Fibroblast of lung (primary cell): ENCODE measurements at regions not wholly inside any gene's neighbourhood (a gene's known extent, or its start where the extent isn't known, plus 50 kb on each side); places are given as distances from the start of the nearest gene placed in this dataset.

Experiments used
- DNase-seq, 2 donors: peaks; one replicate each; pipeline versions ENCODE4 v3.0.0 to v3.0.0-alpha.2; 2010; ENCODE audit warnings: low read depth in 2 of 2
- H2AFZ ChIP-seq: 2 replicates; pipeline ENCODE4 v1.5.1; 2012; ENCODE audit warnings: low read length, control low read depth, inconsistent platforms
- H3K27ac ChIP-seq: 2 replicates; pipeline ENCODE4 v1.5.1; 2011; ENCODE audit warnings: low read length, control low read depth; ENCODE audit not compliant: insufficient read depth
- H3K27me3 ChIP-seq: 2 replicates; pipeline ENCODE4 v1.5.1; 2011; ENCODE audit warnings: mild to moderate bottlenecking, low read length; ENCODE audit not compliant: control insufficient read depth, insufficient read depth
- H3K36me3 ChIP-seq: 2 replicates; pipeline ENCODE4 v1.5.1; 2011; ENCODE audit warnings: low read length; ENCODE audit not compliant: control insufficient read depth, insufficient read depth
- H3K4me1 ChIP-seq: 2 replicates; pipeline ENCODE4 v1.5.1; 2011; ENCODE audit warnings: low read length; ENCODE audit not compliant: control insufficient read depth, insufficient read depth; ENCODE audit errors: extremely low read depth
- H3K4me2 ChIP-seq: 2 replicates; pipeline ENCODE4 v1.5.1; 2011; ENCODE audit warnings: low read length, control low read depth; ENCODE audit not compliant: insufficient read depth; ENCODE audit errors: extremely low read depth
- H3K4me3 ChIP-seq, 4 experiments: fragments of 200-600 bp in 1 of 4; sonication (generic) in 1 of 4; replicated peaks in 1 of 4; 2 replicates each; pipeline ENCODE4 v1.5.1; 2011 to 2016; ENCODE audit warnings: low read length in 4 of 4, low read depth in 3 of 4, mild to moderate bottlenecking in 3 of 4, control low read depth in 2 of 4, inconsistent platforms in 1 of 4, mixed read lengths in 1 of 4; ENCODE audit not compliant: insufficient read depth in 1 of 4; ENCODE audit errors: control extremely low read depth in 1 of 4
- H3K79me2 ChIP-seq: 2 replicates; pipeline ENCODE4 v1.5.1; 2012; ENCODE audit warnings: mild to moderate bottlenecking, low read length, inconsistent platforms; ENCODE audit not compliant: control insufficient read depth, insufficient read depth
- H3K9ac ChIP-seq: 2 replicates; pipeline ENCODE4 v1.5.1; 2011; ENCODE audit warnings: mild to moderate bottlenecking, low read length, control low read depth; ENCODE audit not compliant: insufficient read depth
- H3K9me3 ChIP-seq: 2 replicates; pipeline ENCODE4 v1.5.1; 2012; ENCODE audit warnings: low read depth, low read length; ENCODE audit not compliant: control insufficient read depth, insufficient read depth
- H4K20me1 ChIP-seq: 2 replicates; pipeline ENCODE4 v1.5.1; 2011; ENCODE audit warnings: low read length; ENCODE audit not compliant: control insufficient read depth, insufficient read depth; ENCODE audit errors: extremely low read depth
- CTCF ChIP-seq, 2 donors: IDR thresholded peaks in 1 of 2; conservative IDR thresholded peaks in 1 of 2; 1 replicate in 1 of 2; 2 replicates in 1 of 2; pipeline ENCODE4 v1.5.1; 2011 to 2012; ENCODE audit warnings: low read length in 2 of 2, control low read depth in 1 of 2, inconsistent platforms in 1 of 2, low read depth in 1 of 2, mild to moderate bottlenecking in 1 of 2
- EZH2 ChIP-seq: IDR thresholded peaks from 2 replicates; pipeline ENCODE4 v1.5.1; 2012; ENCODE audit warnings: low read length, control low read depth, mild to moderate bottlenecking; ENCODE audit errors: missing control alignments

- H4K20me1 ChIP-seq = no peaks in the 10 kb centered on the region
- no peaks in the 10 kb centered on the region for H3K9me3 ChIP-seq
- H3K4me2 ChIP-seq = no peak overlapping the region
- H2AFZ ChIP-seq = no peak overlapping the region
- TF ChIP-seq EZH2 = no peak
- no peak for TF ChIP-seq CTCF (conservative IDR thresholded peaks at IDR 0.05 in 1 of 2, IDR thresholded peaks at IDR 0.05 in 1 of 2; ENCODE audit: low read depth in 1 of 2, low read length in 2 of 2)
- no peak overlapping the region for H3K4me3 ChIP-seq
- H3K79me2 ChIP-seq = no peaks in the 10 kb centered on the region
- H3K27ac ChIP-seq = no peak overlapping the region
- H3K9ac ChIP-seq = no peak overlapping the region
- DNase-seq = no peak
- no peaks in the 10 kb centered on the region for H3K36me3 ChIP-seq
- H3K27me3 ChIP-seq = no peaks in the 10 kb centered on the region
- H3K4me1 ChIP-seq = no peaks in the 10 kb centered on the region
Measured at GRCh38 chr12:28799348-28799747, 349.7 kb upstream of the FAR2 start.

GRCh38 chr12:28800129-28800528 is 348.9 kb upstream of the FAR2 start:
- no peaks in the 10 kb centered on the region for H3K79me2 ChIP-seq
- no peaks in the 10 kb centered on the region for H3K27me3 ChIP-seq
- H2AFZ ChIP-seq = no peak overlapping the region
- no peak overlapping the region for H3K4me2 ChIP-seq
- no peak overlapping the region for H3K27ac ChIP-seq
- no peak for DNase-seq
- H4K20me1 ChIP-seq = no peaks in the 10 kb centered on the region
- H3K4me3 ChIP-seq = no peak overlapping the region
- no peaks in the 10 kb centered on the region for H3K36me3 ChIP-seq
- TF ChIP-seq CTCF (conservative IDR thresholded peaks at IDR 0.05 in 1 of 2, IDR thresholded peaks at IDR 0.05 in 1 of 2; ENCODE audit: low read depth in 1 of 2, low read length in 2 of 2) (no peak), EZH2 (no peak)
- H3K9ac ChIP-seq = no peak overlapping the region
- H3K9me3 ChIP-seq = no peaks in the 10 kb centered on the region
- no peaks in the 10 kb centered on the region for H3K4me1 ChIP-seq

- Histone ChIP-seq H3K36me3 (no peaks in the 10 kb centered on the region), H3K9ac (no peak overlapping the region), H3K4me2 (no peak overlapping the region), H2AFZ (no peak overlapping the region), H3K4me1 (no peaks in the 10 kb centered on the region), H3K27ac (no peak overlapping the region), H4K20me1 (no peaks in the 10 kb centered on the region), H3K9me3 (no peaks in the 10 kb centered on the region), H3K4me3 (no peak overlapping the region), H3K79me2 (no peaks in the 10 kb centered on the region), H3K27me3 (no peaks in the 10 kb centered on the region)
- no peak for DNase-seq
- no peak for TF ChIP-seq CTCF (conservative IDR thresholded peaks at IDR 0.05 in 1 of 2, IDR thresholded peaks at IDR 0.05 in 1 of 2; ENCODE audit: low read depth in 1 of 2, low read length in 2 of 2)
- no peak for TF ChIP-seq EZH2
Measured at GRCh38 chr12:28802706-28803438, 346.2 kb upstream of the FAR2 start.
